GM18861 (cell line): ENCODE measurements at regions not wholly inside any gene's neighbourhood (a gene's known extent, or its start where the extent isn't known, plus 50 kb on each side); places are given as distances from the start of the nearest gene placed in this dataset.
"Not testable (repeated sequence)": the region's sequence is repeated elsewhere in the genome, so short reads cannot be mapped to it uniquely, and the experiment has no call there.

Source experiments
- ATAC-seq: cut with Tn5 transposase; IDR thresholded peaks from one replicate; pipeline ENCODE4 v1.9.1; 2021; ENCODE audit not compliant: unreplicated experiment

DNA sequence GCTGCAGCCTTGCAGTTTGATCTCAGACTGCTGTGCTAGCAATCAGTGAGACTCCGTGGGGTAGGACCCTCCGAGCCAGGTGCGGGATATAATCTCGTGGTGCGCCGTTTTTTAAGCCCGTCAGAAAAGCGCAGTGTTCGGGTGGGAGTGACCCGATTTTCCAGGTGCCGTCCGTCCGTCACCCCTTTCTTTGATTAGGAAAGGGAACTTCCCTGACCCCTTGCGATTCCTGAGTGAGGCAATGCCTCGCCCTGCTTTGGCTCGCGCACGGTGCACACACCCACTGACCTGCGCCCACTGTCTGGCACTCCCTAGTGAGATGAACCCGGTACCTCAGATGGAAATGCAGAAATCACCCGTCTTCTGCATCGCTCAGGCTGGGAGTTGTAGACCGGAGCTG is 203.2 kb downstream of the SNCAIP start:
- not testable (repeated sequence) for ATAC-seq

DNA sequence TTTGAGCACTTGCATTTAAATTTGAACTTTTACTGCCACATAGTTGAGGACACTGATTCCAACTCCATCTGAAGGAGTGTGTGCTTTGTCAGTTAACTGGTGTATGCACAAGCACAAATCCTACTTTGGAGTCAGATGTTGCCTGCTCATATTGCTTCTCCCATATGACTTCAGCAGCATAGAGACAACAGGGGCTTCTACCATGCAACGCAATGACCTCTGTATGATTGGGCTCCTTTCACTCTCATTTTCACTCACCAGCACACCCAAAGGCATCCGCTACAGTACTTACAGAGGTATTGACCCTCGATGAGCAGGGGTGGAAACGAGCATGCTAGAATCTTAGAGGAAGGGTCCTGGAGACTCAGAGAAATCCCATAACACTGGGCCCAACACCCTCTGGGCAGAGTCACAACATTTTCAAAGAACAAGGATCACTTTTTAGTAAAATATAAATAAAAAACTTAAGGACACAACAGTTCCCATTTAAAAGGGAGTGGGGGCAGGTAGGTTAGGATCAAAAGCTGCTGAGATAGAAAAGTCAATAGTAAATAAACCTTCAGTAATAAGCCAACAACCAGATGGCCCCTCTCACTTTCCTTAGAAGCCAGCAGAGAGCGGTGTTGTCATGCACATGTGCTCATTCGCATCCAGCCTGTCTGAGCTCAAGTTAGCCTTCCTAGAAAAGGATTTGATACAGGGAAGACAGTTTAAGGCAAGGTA is 203.8 kb downstream of the SNCAIP start:
- ATAC-seq: peak; percentile 91

DNA sequence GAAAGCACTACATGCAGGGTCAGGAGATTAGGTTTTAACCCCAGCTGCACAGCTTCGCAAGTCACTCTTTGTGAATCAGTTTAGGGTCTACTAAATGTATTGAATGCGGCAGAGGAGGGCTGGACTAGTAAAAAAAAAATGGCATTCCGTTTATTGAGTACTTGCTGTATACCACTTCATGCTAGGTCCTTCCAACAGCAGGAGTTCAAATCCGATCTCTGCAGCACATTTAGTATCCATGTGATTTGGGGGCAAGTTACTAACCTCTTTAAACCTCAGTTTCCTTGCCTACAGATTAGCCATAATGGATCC is 204.4 kb downstream of the SNCAIP start:
- ATAC-seq: no peak

DNA sequence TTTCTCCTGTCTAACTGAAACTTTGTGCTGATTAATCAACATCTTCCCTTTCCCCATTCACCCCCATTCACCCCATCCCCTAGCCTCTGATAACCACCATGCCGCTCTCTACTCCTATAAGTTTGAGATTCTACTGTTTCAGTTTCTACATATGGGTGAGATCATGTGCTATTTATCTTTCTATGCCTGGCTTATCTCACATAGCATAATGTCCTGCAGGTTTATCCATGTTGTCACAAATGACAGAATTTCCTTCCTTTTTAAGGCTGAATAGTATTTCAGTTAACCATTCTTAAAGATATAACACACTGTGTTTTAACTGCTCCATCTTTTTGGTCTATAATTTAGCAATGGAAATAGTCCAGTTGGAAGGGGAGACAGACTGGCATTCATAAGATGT is 205.1 kb downstream of the SNCAIP start:
- no peak for ATAC-seq

DNA sequence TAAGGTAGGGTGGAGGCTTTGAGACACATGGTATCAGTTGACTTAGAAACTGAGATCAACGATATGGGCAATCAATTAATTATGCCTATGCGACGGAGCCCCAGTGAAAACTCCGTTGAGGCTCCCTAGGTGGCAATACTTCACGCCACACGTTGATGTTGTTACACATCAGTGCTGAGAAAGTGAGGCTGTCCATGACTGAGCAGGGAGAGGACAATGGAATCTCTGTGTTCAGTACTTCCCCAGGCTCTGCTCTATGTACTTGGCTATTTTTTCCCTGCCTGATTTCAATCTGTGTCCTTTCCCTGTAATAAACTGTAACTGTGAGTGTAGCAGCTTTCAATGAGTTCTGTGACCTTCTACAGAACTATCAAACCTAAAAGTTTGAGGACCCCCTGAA is 211.7 kb downstream of the SNCAIP start:
- ATAC-seq: no peak

DNA sequence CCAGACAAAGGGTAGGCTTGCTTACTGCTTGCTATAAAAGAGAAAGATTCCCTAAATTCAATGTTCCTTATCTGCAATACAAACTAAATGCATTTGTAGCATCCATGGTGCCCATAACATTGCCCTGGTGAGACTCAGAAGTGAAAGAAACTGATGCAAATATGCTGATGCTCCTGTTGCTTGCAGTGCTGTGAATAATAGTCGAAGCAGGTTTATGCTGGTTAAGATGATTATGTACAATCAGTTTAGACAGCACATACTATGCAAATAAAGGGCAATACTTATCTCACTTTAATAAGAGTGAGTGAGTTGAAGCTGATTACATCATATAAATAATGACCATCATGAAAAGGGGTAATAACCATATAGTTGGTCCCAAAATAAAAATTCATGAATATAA is 215.5 kb downstream of the SNCAIP start:
- no peak for ATAC-seq

DNA sequence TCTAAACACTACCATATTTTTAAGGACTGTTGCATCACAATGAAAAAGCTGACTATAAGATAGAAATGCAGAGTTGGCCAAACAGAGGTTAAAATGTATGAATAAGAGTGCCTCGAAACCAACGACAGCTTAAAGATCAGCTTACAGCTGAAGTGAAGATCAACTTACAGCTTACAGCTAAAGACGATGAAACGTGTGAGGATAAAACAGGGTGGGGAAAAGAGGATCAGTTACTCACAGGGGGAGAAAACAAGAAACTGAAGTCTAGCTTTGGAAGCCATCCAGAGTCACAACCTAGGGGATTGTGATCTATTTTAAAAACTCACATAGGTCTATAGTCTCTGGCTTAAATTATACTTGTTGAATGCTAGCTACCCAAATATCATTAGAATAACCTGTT is 220.0 kb downstream of the SNCAIP start:
- no peak for ATAC-seq

DNA sequence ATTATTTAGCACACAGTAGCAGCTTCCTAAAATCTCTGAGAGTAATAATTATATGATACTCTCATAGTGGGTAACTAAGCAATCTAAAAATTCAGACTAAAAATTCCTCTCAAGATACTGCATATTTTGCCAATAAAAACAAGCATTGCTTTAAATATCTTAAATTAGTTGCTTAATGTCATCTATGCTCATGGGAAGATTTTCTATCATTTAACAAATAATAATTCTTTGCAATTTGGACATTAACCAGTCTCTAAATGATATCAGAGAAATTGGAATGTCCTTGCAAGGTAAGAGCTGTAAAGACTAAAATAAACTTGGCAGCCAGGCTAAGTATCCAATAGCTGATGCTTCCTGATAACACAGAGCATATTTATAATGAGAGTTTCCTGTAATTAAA is 221.8 kb downstream of the SNCAIP start:
- ATAC-seq: no peak

DNA sequence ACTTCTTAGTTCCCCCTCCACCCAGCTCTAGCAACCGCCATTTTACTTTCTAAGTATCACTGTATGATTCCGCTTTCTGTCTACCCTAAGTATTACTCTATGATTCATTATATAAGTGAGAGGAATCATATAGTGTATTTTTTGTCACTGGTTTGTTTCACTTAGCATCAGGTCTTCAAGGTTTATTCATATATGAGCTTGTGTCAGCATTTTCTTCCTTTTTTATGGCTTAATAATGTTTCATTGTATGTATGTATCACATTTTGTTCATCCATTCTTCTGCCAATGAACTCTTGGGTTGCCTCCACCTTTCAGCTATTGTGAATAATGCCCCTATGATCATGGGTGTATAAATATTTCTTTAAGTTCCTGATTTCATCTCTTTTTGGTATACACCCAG is 222.8 kb downstream of the SNCAIP start:
- no peak for ATAC-seq

DNA sequence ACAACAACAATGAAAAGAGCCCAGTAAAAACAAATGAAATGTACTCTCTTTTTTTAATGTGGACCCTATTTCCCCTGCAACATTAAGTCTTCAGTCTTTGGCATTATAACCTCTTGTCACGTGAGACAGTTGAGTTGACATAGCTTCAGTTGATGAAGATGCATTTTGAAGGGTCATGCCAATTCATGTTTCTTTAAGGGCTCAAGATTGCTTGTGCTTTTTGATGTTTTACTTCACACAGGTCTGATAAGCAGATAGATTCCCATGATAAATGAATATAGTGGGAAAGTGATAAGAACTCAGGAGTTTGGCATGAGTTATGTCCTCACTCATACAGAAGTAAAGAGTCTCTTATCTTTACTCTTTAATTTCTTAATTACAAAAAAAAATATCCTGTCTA is 229.4 kb downstream of the SNCAIP start:
- no peak for ATAC-seq

DNA sequence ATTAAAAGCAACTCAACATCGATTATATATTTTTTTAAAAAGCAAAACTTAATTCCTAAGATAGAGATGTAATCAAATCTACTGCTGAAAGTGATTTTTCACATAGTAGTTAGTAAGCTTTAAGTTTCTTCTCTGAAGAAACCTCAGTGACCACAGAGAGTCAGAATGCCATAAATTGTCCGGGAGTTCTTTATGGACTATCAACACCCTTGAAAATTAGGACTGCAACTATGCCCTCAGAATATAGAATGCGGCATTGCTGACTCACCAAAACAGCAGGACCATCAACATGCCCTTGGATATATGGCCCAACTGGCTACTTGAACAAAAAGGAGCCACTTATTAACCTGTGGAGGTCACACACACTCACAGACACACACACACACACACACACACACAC is 228.9 kb upstream of the SNX2 start:
- ATAC-seq: no peak

DNA sequence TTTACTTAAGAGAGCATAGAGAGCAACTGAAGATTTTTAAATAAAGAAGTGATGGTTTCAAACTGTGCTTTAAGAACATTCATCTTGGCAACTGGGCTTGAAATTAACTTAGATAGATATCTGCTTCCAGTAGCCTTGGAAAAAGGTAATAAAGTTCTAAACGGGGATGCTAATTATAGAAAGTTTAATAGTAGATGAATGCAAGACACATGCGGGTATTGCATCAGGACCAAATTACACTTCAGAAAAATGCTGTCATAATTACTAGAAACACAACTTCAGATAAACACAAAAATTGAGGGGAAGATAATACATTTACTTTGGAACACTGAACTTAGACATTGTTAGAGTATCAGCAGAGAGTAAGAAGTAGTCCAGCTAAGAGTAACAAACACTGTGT is 227.7 kb upstream of the SNX2 start:
- ATAC-seq: no peak

DNA sequence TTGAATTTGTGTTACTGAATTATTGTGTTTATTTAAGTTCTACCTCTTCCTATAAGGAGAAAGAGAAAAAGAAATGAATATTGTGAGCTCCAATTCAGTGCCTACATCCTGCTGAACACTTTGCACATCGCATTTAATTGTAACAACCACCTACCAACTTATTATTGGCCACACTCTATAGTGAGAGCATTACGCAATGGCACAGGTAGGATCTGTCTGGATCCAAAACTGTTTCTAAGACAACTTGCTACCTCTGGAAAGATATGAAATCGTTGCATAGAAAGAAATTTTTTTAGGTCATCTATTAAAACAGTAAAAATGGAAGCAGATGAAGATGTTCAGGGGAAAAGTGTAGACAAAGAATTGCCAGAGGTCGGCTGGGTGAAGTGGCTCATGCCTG is 227.2 kb upstream of the SNX2 start:
- no peak for ATAC-seq

DNA sequence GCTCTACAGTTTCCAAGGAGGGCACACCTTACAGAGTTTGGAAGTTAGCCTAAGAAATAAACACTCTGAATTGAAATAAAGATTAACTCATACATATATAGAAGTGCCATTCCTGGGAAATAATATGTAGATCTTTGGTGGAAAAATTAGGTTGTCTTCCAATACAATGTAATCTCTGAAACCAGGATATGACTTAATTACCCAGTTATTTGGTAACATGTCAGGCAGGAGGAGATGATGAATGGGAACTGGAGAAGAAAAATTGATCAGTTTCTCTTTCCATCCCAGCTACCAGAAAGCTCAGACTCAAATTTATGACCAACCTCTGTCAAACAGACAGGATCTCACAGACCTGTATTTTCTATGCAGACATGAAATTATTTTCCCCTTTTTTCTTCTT is 215.2 kb upstream of the SNX2 start:
- ATAC-seq: no peak

DNA sequence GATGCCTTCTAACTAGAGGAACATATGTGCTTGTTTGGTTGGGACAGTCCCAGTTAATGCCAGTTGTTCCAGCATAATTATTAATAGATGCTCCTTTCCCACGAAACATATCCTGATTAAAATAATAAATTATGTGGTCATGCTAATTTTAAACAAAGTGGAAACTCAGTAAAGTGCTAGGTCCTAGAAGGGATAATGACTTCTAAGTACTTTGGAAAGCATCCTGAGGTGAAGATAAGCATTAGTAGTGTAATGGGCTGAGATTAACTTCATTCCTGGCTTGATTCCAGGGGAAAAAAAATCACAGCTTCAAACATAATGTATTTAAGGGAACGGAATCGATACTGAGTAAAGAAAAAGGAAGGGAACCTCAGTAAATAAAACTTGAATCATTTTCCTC is 213.7 kb upstream of the SNX2 start:
- no peak for ATAC-seq

DNA sequence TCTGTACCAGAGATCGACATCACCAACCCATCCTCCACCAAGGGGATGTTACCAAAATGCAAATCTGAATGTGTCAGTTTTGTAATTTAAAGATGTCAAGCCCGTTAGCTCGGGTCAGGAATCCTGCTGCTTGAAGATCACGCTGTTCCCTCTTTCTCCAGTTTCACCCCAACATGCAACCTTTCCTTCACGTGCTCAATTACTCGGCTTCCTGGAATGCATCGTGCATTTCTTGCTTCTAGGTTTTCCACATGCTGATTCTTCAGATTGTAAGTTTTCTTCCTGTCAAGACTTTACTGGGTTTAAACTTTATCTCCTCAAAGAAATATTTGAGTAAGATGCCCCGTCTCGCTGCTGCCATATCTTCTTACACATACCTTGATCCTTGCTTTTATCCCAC is 209.5 kb upstream of the SNX2 start:
- no peak for ATAC-seq

DNA sequence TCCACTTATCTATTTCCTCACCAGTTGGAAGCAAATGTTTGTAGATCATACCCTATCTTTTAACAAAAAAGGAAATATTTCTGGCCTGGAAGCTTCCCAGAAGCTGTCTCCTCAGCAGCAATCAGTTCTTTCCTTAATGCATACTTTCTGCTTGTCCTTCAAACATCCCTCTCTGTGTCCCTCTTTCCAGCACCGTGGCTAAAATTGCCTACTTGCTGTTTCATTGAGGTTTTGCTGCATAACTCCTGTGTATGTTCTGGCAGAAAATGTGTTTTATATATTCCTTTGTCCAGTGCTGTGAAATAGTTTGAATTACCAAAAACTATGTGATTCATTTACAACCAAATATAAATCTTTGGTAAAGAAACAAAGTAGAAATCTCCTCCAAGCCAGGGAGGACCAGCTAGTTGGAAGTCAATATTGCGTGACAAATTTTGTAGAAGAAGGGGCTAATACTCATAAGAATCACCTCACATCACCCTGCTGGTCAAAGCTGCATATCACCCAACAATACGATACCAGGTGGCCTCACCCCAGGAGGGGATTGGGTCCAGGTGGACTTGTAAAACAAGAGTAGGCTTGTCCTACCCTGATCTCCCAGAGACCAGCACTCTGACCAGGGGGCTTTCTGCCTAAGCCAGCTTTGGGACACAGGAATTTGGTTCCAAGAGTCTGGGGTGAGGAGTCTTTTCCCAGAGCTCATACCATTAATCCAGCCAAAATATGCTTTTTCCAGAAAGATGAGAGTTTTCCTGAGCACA is 198.4 kb upstream of the SNX2 start:
- ATAC-seq: no peak

DNA sequence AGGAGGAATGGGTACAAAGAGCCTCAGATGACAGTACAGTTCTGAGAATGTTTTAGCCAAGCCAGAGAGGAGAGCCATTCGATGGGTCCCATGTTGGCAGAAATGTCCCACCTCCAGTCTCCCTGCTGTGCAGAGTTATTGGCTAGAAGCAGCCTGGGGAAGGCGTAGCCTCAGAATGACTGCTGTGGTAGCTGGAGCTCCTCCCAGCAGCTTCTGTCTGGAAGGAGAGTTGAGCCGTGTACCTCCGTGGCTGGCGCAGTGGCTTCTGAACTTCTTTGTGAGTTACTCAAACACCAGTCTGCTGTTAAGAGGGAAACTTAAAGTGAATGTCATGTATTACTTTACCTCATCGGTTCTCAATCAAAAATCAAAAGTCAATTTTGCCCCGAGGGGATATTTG is 193.3 kb upstream of the SNX2 start:
- no peak for ATAC-seq

DNA sequence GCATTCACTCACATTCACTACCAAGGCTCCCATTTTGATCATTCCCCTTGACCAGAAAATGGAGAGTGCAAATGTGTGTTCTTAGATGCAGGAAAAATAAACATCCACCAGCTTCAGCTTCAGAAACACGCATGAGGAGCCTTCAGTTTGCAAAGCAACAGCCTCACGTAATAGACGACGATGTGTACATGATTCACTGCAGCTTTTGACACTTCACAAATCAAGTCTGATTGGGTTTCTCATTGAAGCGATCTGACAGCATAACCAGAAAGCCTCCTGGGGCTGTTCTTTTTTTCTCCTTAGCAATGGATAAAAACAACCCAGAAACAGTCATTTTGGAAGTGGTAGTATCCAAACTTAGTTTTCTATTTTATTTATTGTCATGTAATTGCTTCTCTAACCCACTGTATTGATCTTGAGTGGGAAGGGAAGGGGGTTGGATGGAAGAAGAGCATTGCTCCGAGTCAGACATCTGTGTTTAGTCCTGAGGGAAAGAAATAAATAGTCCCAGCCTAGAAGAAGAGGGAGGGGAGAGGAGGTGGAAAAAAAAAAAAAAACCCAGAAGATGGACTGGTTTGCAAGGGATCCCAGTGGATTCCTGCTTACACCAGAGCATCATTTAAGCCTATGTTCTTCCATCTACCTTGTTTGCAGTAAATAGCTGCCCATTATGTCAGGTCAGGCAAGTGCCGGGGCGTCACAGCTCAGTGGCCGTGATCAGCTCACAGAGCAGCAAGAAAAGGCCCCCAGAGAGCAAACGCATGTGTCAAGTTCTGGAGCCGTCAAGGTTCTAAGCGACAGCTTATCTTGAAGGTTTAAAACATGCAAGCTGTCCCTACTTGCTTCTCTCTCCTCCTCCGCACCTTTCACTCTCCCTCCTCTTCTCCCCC is 190.2 kb upstream of the SNX2 start:
- ATAC-seq: no peak

DNA sequence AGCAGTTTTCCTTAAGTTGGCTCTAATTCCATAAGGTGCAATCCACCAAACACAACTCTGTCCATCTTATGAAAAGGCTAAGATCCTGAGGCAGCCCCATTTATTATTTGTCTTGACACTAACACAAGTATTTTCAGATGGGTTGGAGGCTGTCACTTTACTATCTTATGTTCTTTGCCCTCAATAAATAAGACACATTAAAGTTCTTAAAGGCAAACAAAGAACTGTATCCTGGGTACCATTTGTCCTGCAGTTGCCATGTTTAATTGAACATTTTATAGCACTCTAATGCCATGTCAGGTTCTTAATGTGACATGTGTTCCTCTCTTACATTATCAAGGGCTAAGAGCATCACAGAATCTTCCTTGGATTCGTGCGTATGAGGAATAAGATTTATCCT is 189.5 kb upstream of the SNX2 start:
- no peak for ATAC-seq

DNA sequence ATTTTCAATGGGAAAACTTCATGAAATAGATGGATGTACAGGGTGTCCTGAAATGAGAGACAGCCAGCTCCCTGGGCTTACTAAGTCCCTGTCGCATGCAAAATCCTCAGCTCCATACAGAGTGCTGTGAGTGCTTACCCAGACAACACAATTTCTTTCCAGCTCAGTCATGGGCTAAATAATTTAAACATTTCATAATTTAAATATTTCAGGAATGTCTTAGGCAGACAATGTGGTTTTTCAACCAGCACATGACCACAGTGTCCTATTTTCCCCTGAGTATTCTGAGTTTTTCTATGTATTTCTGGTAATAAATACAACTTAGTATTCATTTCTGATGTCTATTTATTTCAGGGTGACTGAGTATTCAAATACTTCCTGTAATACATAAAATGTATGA is 188.5 kb upstream of the SNX2 start:
- ATAC-seq: no peak

DNA sequence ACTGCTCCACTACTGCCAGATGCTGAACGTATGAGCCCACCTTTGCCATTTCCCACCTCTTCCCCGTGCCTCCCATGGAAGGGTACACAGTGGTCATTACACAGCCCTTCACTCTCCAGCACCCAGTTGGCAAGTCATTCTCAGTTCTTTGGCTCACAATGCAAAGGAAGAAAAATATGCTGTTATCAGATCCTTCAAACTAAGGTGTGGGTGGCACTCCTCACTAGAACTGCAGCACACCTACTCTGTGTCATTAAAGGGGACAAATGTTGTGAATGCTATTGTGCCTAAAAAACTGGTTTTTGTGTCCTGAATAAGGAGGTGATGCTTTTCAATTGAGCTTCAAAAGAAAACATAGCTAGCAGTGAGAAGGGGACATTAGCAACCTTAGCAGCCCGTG is 183.1 kb upstream of the SNX2 start:
- no peak for ATAC-seq
